NAMALWA (cell line): ENCODE measurements at regions not wholly inside any gene's neighbourhood (a gene's known extent, or its start where the extent isn't known, plus 50 kb on each side); places are given as distances from the start of the nearest gene placed in this dataset.
"Not testable (repeated sequence)": the region's sequence is repeated elsewhere in the genome, so short reads cannot be mapped to it uniquely, and the experiment has no call there.

Source experiments
- DNase-seq: peaks from one replicate; pipeline ENCODE4 v3.0.0-alpha.2; 2015; ENCODE audit warnings: low spot score

- DNase-seq: no peak
Measured at GRCh38 chr16:65842067-65842466, 524.4 kb upstream of the CDH5 start.

- DNase-seq: no peak
Measured at GRCh38 chr16:65838001-65838400, 528.5 kb upstream of the CDH5 start.

GRCh38 chr16:65837464-65837863, 529.0 kb upstream of the CDH5 start:
- no peak for DNase-seq

GRCh38 chr16:65834688-65835087, 531.8 kb upstream of the CDH5 start:
- no peak for DNase-seq

- no peak for DNase-seq
Measured at GRCh38 chr16:65833171-65833871, 533.2 kb upstream of the CDH5 start.

- DNase-seq: no peak
Measured at GRCh38 chr16:65832679-65833078, 533.8 kb upstream of the CDH5 start.

GRCh38 chr16:65831903-65832666, 534.4 kb upstream of the CDH5 start:
- DNase-seq: no peak

- no peak for DNase-seq
Measured at GRCh38 chr16:65829076-65829475, 537.4 kb upstream of the CDH5 start.

- no peak for DNase-seq
Measured at GRCh38 chr16:65828296-65828695, 538.2 kb upstream of the CDH5 start.

GRCh38 chr16:65827231-65827630, 539.3 kb upstream of the CDH5 start:
- no peak for DNase-seq

- DNase-seq: no peak
Measured at GRCh38 chr16:65825191-65825856, 541.2 kb upstream of the CDH5 start.

GRCh38 chr16:65822148-65822547, 544.3 kb upstream of the CDH5 start:
- no peak for DNase-seq

- no peak for DNase-seq
Measured at GRCh38 chr16:65819136-65819898, 547.2 kb upstream of the CDH5 start.

GRCh38 chr16:65817799-65818198, 548.7 kb upstream of the CDH5 start:
- no peak for DNase-seq

GRCh38 chr16:65817066-65817465, 549.4 kb upstream of the CDH5 start:
- DNase-seq: no peak

- no peak for DNase-seq
Measured at GRCh38 chr16:65816556-65816955, 549.9 kb upstream of the CDH5 start.

- no peak for DNase-seq
Measured at GRCh38 chr16:65815707-65816106, 550.8 kb upstream of the CDH5 start.

GRCh38 chr16:65813879-65814278, 552.6 kb upstream of the CDH5 start:
- DNase-seq: not testable (repeated sequence)

- DNase-seq: no peak
Measured at GRCh38 chr16:65809627-65810026, 556.9 kb upstream of the CDH5 start.

- no peak for DNase-seq
Measured at GRCh38 chr16:65808790-65809189, 557.7 kb upstream of the CDH5 start.

GRCh38 chr16:65807858-65808257, 558.6 kb upstream of the CDH5 start:
- no peak for DNase-seq

GRCh38 chr16:65805704-65806103, 560.8 kb upstream of the CDH5 start:
- not testable (repeated sequence) for DNase-seq
